Fibroblast of lung (primary cell): ENCODE measurements at regions not wholly inside any gene's neighbourhood (a gene's known extent, or its start where the extent isn't known, plus 50 kb on each side); places are given as distances from the start of the nearest gene placed in this dataset.
"Not testable (repeated sequence)": the region's sequence is repeated elsewhere in the genome, so short reads cannot be mapped to it uniquely, and the experiment has no call there.

Experiments used
- EZH2 ChIP-seq: IDR thresholded peaks from 2 replicates; pipeline ENCODE4 v1.5.1; 2012; ENCODE audit warnings: low read length, control low read depth, mild to moderate bottlenecking; ENCODE audit errors: missing control alignments
- TF ChIP-seq, protein P1 (sequence below), 2 donors: IDR thresholded peaks in 1 of 2; conservative IDR thresholded peaks in 1 of 2; 1 replicate in 1 of 2; 2 replicates in 1 of 2; pipeline ENCODE4 v1.5.1; 2011 to 2012; ENCODE audit warnings: low read length in 2 of 2, control low read depth in 1 of 2, inconsistent platforms in 1 of 2, low read depth in 1 of 2, mild to moderate bottlenecking in 1 of 2

- TF ChIP-seq, protein P1, sequence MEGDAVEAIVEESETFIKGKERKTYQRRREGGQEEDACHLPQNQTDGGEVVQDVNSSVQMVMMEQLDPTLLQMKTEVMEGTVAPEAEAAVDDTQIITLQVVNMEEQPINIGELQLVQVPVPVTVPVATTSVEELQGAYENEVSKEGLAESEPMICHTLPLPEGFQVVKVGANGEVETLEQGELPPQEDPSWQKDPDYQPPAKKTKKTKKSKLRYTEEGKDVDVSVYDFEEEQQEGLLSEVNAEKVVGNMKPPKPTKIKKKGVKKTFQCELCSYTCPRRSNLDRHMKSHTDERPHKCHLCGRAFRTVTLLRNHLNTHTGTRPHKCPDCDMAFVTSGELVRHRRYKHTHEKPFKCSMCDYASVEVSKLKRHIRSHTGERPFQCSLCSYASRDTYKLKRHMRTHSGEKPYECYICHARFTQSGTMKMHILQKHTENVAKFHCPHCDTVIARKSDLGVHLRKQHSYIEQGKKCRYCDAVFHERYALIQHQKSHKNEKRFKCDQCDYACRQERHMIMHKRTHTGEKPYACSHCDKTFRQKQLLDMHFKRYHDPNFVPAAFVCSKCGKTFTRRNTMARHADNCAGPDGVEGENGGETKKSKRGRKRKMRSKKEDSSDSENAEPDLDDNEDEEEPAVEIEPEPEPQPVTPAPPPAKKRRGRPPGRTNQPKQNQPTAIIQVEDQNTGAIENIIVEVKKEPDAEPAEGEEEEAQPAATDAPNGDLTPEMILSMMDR (conservative IDR thresholded peaks at IDR 0.05 in 1 of 2, IDR thresholded peaks at IDR 0.05 in 1 of 2; ENCODE audit: low read depth in 1 of 2, low read length in 2 of 2): not testable (repeated sequence)
- not testable (repeated sequence) for TF ChIP-seq EZH2
Observed at GRCh38 chr4:49517485-49518205, 531.6 kb downstream of the CWH43 start.
